ENCODE measurements at regions not wholly inside any gene's neighbourhood (a gene's known extent, or its start where the extent isn't known, plus 50 kb on each side); places are given as distances from the start of the nearest gene placed in this dataset.

- peaks cover 25% of the 10 kb centered on the region for H3K4me1 Mint-ChIP-seq
- H3K27ac Mint-ChIP-seq, result no peak overlapping the region
- Histone ChIP-seq H3K4me3 (no peak overlapping the region), H4K20me1 (replicated peaks; ENCODE audit: insufficient read depth) (no peaks in the 10 kb centered on the region; the same call in 1 of the 2 replicates), H3K9me2 (ENCODE audit: insufficient read depth) (no peaks in the 10 kb centered on the region), H3K4me1 (ENCODE audit: insufficient read depth) (peaks cover 7% of the 10 kb centered on the region), H3F3A (replicated peaks; ENCODE audit: low read depth) (no peaks in the 10 kb centered on the region), H3K4me2 (no peak overlapping the region), H3K27me3 (ENCODE audit: insufficient read depth) (no peaks in the 10 kb centered on the region), H2AFZ (no peak overlapping the region), H3K27ac (ENCODE audit: low read depth) (no peak overlapping the region), H3K79me2 (replicated peaks; ENCODE audit: insufficient read depth) (peaks cover 40% of the 10 kb centered on the region), H3K36me3 (ENCODE audit: insufficient read depth) (no peaks in the 10 kb centered on the region)
- H3K36me3 Mint-ChIP-seq (ENCODE audit: low read depth), result peaks cover 36% of the 10 kb centered on the region
- H3K4me3 Mint-ChIP-seq, result no peak overlapping the region
- no peak for TF ChIP-seq STAT1 (IDR thresholded peaks at IDR 0.05; ENCODE audit: unreplicated experiment)
- TF ChIP-seq POLR2AphosphoS5 (IDR thresholded peaks at IDR 0.05; ENCODE audit: low read depth), result no peak
- TF ChIP-seq NANOG (IDR thresholded peaks at IDR 0.05; ENCODE audit: borderline replicate concordance), result no peak
- no peak for TF ChIP-seq JUNB (IDR thresholded peaks at IDR 0.05; ENCODE audit: unreplicated experiment)
- no peak for TF ChIP-seq ZNF331 (CRISPR knock-in tag; IDR thresholded peaks at IDR 0.05; ENCODE audit: low read depth)
- TF ChIP-seq ZNF114 (CRISPR knock-in tag; IDR thresholded peaks at IDR 0.05), result no peak
- no peak for TF ChIP-seq EZH2 (IDR thresholded peaks at IDR 0.05; ENCODE audit: low read depth, unreplicated experiment)
- TF ChIP-seq EZH2phosphoT487 (IDR thresholded peaks at IDR 0.05; ENCODE audit: unreplicated experiment), result no peak
- TF ChIP-seq, protein P1, sequence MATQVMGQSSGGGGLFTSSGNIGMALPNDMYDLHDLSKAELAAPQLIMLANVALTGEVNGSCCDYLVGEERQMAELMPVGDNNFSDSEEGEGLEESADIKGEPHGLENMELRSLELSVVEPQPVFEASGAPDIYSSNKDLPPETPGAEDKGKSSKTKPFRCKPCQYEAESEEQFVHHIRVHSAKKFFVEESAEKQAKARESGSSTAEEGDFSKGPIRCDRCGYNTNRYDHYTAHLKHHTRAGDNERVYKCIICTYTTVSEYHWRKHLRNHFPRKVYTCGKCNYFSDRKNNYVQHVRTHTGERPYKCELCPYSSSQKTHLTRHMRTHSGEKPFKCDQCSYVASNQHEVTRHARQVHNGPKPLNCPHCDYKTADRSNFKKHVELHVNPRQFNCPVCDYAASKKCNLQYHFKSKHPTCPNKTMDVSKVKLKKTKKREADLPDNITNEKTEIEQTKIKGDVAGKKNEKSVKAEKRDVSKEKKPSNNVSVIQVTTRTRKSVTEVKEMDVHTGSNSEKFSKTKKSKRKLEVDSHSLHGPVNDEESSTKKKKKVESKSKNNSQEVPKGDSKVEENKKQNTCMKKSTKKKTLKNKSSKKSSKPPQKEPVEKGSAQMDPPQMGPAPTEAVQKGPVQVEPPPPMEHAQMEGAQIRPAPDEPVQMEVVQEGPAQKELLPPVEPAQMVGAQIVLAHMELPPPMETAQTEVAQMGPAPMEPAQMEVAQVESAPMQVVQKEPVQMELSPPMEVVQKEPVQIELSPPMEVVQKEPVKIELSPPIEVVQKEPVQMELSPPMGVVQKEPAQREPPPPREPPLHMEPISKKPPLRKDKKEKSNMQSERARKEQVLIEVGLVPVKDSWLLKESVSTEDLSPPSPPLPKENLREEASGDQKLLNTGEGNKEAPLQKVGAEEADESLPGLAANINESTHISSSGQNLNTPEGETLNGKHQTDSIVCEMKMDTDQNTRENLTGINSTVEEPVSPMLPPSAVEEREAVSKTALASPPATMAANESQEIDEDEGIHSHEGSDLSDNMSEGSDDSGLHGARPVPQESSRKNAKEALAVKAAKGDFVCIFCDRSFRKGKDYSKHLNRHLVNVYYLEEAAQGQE (IDR thresholded peaks at IDR 0.05; ENCODE audit: unreplicated experiment), result no peak
- TF ChIP-seq, protein P2, sequence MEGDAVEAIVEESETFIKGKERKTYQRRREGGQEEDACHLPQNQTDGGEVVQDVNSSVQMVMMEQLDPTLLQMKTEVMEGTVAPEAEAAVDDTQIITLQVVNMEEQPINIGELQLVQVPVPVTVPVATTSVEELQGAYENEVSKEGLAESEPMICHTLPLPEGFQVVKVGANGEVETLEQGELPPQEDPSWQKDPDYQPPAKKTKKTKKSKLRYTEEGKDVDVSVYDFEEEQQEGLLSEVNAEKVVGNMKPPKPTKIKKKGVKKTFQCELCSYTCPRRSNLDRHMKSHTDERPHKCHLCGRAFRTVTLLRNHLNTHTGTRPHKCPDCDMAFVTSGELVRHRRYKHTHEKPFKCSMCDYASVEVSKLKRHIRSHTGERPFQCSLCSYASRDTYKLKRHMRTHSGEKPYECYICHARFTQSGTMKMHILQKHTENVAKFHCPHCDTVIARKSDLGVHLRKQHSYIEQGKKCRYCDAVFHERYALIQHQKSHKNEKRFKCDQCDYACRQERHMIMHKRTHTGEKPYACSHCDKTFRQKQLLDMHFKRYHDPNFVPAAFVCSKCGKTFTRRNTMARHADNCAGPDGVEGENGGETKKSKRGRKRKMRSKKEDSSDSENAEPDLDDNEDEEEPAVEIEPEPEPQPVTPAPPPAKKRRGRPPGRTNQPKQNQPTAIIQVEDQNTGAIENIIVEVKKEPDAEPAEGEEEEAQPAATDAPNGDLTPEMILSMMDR (conservative IDR thresholded peaks at IDR 0.05; ENCODE audit: low read depth in 2 of 2), result no peak
- TF ChIP-seq CREB1 (CRISPR knock-in tag; IDR thresholded peaks at IDR 0.05; ENCODE audit: low read depth), result no peak
- TF ChIP-seq, protein P3, sequence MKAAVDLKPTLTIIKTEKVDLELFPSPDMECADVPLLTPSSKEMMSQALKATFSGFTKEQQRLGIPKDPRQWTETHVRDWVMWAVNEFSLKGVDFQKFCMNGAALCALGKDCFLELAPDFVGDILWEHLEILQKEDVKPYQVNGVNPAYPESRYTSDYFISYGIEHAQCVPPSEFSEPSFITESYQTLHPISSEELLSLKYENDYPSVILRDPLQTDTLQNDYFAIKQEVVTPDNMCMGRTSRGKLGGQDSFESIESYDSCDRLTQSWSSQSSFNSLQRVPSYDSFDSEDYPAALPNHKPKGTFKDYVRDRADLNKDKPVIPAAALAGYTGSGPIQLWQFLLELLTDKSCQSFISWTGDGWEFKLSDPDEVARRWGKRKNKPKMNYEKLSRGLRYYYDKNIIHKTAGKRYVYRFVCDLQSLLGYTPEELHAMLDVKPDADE (IDR thresholded peaks at IDR 0.05), result no peak
- TF ChIP-seq, protein P4, sequence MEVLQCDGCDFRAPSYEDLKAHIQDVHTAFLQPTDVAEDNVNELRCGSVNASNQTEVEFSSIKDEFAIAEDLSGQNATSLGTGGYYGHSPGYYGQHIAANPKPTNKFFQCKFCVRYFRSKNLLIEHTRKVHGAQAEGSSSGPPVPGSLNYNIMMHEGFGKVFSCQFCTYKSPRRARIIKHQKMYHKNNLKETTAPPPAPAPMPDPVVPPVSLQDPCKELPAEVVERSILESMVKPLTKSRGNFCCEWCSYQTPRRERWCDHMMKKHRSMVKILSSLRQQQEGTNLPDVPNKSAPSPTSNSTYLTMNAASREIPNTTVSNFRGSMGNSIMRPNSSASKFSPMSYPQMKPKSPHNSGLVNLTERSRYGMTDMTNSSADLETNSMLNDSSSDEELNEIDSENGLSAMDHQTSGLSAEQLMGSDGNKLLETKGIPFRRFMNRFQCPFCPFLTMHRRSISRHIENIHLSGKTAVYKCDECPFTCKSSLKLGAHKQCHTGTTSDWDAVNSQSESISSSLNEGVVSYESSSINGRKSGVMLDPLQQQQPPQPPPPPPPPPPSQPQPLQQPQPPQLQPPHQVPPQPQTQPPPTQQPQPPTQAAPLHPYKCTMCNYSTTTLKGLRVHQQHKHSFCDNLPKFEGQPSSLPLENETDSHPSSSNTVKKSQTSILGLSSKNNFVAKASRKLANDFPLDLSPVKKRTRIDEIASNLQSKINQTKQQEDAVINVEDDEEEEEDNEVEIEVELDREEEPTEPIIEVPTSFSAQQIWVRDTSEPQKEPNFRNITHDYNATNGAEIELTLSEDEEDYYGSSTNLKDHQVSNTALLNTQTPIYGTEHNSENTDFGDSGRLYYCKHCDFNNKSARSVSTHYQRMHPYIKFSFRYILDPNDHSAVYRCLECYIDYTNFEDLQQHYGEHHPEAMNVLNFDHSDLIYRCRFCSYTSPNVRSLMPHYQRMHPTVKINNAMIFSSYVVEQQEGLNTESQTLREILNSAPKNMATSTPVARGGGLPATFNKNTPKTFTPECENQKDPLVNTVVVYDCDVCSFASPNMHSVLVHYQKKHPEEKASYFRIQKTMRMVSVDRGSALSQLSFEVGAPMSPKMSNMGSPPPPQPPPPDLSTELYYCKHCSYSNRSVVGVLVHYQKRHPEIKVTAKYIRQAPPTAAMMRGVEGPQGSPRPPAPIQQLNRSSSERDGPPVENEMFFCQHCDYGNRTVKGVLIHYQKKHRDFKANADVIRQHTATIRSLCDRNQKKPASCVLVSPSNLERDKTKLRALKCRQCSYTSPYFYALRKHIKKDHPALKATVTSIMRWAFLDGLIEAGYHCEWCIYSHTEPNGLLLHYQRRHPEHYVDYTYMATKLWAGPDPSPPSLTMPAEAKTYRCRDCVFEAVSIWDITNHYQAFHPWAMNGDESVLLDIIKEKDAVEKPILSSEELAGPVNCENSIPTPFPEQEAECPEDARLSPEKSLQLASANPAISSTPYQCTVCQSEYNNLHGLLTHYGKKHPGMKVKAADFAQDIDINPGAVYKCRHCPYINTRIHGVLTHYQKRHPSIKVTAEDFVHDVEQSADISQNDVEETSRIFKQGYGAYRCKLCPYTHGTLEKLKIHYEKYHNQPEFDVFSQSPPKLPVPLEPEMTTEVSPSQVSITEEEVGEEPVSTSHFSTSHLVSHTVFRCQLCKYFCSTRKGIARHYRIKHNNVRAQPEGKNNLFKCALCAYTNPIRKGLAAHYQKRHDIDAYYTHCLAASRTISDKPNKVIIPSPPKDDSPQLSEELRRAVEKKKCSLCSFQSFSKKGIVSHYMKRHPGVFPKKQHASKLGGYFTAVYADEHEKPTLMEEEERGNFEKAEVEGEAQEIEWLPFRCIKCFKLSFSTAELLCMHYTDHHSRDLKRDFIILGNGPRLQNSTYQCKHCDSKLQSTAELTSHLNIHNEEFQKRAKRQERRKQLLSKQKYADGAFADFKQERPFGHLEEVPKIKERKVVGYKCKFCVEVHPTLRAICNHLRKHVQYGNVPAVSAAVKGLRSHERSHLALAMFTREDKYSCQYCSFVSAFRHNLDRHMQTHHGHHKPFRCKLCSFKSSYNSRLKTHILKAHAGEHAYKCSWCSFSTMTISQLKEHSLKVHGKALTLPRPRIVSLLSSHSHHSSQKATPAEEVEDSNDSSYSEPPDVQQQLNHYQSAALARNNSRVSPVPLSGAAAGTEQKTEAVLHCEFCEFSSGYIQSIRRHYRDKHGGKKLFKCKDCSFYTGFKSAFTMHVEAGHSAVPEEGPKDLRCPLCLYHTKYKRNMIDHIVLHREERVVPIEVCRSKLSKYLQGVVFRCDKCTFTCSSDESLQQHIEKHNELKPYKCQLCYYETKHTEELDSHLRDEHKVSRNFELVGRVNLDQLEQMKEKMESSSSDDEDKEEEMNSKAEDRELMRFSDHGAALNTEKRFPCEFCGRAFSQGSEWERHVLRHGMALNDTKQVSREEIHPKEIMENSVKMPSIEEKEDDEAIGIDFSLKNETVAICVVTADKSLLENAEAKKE (CRISPR knock-in tag; IDR thresholded peaks at IDR 0.05), result no peak
- ATAC-seq (no peak), DNase-seq (ENCODE audit: low spot score) (no peak)
- H3K9me3 Mint-ChIP-seq, result no peaks in the 10 kb centered on the region; the same call in 2 of the 3 replicates
- peaks cover 7% of the 10 kb centered on the region for H3K27me3 Mint-ChIP-seq (ENCODE audit: insufficient read depth, low read depth, poor library complexity)
Measured at GRCh38 chrX:115941388-115941787, 229.2 kb upstream of the AGTR2 start.

All from GM23338 (cell line).